ENCODE measurements at regions not wholly inside any gene's neighbourhood (a gene's known extent, or its start where the extent isn't known, plus 50 kb on each side); places are given as distances from the start of the nearest gene placed in this dataset.

DNA sequence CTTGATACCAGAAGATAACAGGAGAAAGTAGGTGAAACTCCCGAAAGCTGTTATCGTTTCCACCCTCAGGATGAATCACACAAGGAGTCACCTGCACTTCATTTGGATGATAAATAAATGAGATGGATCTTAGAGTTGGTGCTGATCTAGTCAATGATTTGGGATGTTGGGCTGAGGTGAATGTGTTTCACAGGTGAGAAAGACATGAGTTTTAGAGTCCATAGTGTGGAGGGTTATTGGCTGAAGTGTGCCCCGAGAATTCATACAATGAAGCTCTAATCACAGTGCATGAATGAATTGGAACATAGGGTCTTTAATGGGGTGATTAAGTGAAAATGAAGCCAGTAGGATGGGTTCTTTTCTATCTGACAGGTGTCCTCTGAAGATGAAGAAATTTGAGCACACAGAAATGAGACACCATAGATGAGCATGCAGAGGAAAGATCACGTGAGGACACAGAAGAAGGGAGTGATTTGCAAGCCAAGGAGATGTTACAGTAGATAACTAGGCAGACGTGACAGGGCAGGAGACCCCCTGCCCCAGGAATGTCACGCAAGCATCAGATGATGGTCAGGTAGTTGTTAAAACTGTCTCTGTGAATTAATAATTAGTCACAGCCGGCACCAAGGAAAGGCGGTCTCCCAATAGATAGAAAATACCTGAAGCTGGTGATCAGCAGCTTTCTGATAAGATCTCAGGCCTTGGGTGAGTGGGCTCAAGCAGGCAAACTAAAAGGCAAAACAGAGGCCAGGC lies 60.3 kb upstream of the IGLL5 start:
- Mint-ChIP-seq H3K9me3 (peaks cover 10% of the 10 kb centered on the region), H3K4me1 (ENCODE audit: low read depth) (peaks cover 33% of the 10 kb centered on the region), H3K27ac (no peak overlapping the region), H3K27me3 (no peaks in the 10 kb centered on the region), H3K4me3 (no peak overlapping the region), H3K36me3 (peaks cover 2% of the 10 kb centered on the region)
- POLR2A ChIA-PET = no interaction called here
- DNase-seq = no peak
- CTCF ChIA-PET = interaction anchor here (1.0 kb wide), 1 partner anchor 26 kb away, joined by 3 read pairs; no protein-coding TSS in a partner anchor
- intact Hi-C loops (cut with micrococcal nuclease) = no loop called here

DNA sequence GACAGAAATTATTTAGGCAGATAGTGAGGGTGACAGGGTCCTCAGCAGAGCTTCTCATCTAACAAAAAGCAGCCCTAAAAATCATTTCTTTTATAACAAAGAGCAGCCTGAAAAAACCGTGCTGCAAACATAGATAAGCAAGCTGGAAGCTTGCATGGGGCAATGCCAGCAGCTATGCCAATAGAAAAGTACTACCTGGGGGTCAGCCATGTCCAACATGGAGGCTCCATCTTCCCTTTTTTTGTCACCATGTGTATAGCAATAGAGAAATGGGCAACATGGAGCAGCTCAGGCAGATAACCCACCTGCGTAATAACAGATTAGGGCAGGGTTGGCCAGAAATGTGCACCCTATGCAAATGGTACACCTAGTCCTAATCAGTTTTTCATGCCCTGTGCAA lies 57.4 kb upstream of the IGLL5 start:
- Mint-ChIP-seq H3K27ac (no peak overlapping the region), H3K36me3 (peaks cover 2% of the 10 kb centered on the region), H3K27me3 (no peaks in the 10 kb centered on the region), H3K4me3 (no peak overlapping the region), H3K4me1 (ENCODE audit: low read depth) (peaks cover 9% of the 10 kb centered on the region), H3K9me3 (peaks cover 10% of the 10 kb centered on the region)
- no peak for DNase-seq
- CTCF ChIA-PET = interaction anchor here (0.7 to 4.1 kb wide), 8 partner anchors 8 to 112 kb away, joined by 3 to 21 read pairs (median 4); no protein-coding TSS in a partner anchor
- POLR2A ChIA-PET = no interaction called here
- intact Hi-C loops (cut with micrococcal nuclease) = no loop called here

GRCh38 chr22:22830957-22831688 lies 56.5 kb upstream of the IGLL5 start:
- Mint-ChIP-seq H3K36me3 (peaks cover 2% of the 10 kb centered on the region), H3K4me3 (no peak overlapping the region), H3K9me3 (peaks cover 10% of the 10 kb centered on the region), H3K27ac (no peak overlapping the region), H3K4me1 (ENCODE audit: low read depth) (peaks cover 6% of the 10 kb centered on the region), H3K27me3 (no peaks in the 10 kb centered on the region)
- POLR2A ChIA-PET = no interaction called here
- intact Hi-C loops (cut with micrococcal nuclease) = no loop called here
- CTCF ChIA-PET = interaction anchor here (1.0 to 4.1 kb wide), 5 partner anchors 17 to 61 kb away, joined by 3 to 21 read pairs (median 5); no protein-coding TSS in a partner anchor
- DNase-seq = no peak

- peaks cover 12% of the 10 kb centered on the region for H3K4me1 Mint-ChIP-seq (ENCODE audit: low read depth)
- CTCF ChIA-PET = interaction anchor here (2.0 to 4.1 kb wide), 2 partner anchors 16 to 51 kb away, joined by 5 to 16 read pairs; no protein-coding TSS in a partner anchor
- no peak overlapping the region for H3K4me3 Mint-ChIP-seq
- POLR2A ChIA-PET = no interaction called here
- intact Hi-C loops (cut with micrococcal nuclease) = no loop called here
- no peak for DNase-seq
- peak overlapping the region; percentile 26 for H3K27ac Mint-ChIP-seq
- H3K9me3 Mint-ChIP-seq = peaks cover 10% of the 10 kb centered on the region
- no peaks in the 10 kb centered on the region for H3K27me3 Mint-ChIP-seq
- H3K36me3 Mint-ChIP-seq = peaks cover 2% of the 10 kb centered on the region
Observed at GRCh38 chr22:22833059-22833458, 54.6 kb upstream of the IGLL5 start.

DNA sequence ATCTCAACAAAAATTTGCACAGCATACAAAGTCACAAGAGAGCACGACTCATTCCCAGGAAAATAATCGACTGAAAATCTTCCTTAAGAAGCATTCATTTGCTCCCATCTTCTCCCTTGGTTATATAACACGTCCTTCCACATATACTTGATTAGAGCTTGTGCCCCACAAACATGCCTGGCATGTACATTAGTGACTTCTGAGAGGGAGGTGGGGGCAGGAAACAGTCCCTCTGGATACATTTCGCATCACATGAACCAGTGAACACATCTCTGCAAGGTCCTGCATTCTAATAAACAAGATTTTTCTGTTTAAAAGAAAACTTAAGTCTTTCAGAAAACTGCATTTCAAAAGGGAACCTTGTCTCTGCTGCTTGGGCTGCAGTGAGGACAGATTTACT lies 54.1 kb upstream of the IGLL5 start:
- H3K27ac Mint-ChIP-seq = no peak overlapping the region
- no peak overlapping the region for H3K4me3 Mint-ChIP-seq
- H3K4me1 Mint-ChIP-seq (ENCODE audit: low read depth) = peaks cover 16% of the 10 kb centered on the region
- no peak for DNase-seq
- ChIA-PET CTCF (interaction anchor here (2.0 kb wide), 1 partner anchor 15 kb away, joined by 5 read pairs; no protein-coding TSS in a partner anchor), POLR2A (no interaction called here)
- intact Hi-C loops (cut with micrococcal nuclease) = no loop called here
- peaks cover 10% of the 10 kb centered on the region for H3K9me3 Mint-ChIP-seq
- no peaks in the 10 kb centered on the region for H3K27me3 Mint-ChIP-seq
- H3K36me3 Mint-ChIP-seq = peaks cover 2% of the 10 kb centered on the region

DNA sequence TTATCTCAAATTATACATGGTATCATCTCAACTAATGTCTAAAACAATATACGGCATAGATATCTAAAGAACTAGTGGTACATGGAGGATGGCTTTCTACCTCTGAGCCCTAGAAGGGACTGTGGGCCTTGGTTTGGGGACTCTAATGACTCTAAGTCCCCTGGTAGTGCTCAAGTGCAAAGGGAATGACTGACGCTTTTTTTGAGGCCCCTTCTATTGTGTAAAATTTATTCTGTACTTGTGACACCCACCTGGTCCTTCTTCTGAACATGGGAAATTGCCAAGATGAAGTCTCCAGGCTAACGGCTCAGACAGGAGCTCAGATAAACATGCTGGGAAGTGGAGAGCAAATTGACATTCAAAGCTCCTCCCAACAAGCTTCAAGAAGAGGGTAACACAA lies 53.4 kb upstream of the IGLL5 start:
- H3K36me3 Mint-ChIP-seq = peaks cover 2% of the 10 kb centered on the region
- intact Hi-C loops (cut with micrococcal nuclease) = no loop called here
- no peak overlapping the region for H3K4me3 Mint-ChIP-seq
- peaks cover 10% of the 10 kb centered on the region for H3K9me3 Mint-ChIP-seq
- peaks cover 16% of the 10 kb centered on the region for H3K4me1 Mint-ChIP-seq (ENCODE audit: low read depth)
- H3K27ac Mint-ChIP-seq = no peak overlapping the region
- DNase-seq = no peak
- CTCF ChIA-PET = interaction anchor here (0.6 to 1.5 kb wide), 5 partner anchors 11 to 65 kb away, joined by 3 to 7 read pairs (median 4); no protein-coding TSS in a partner anchor
- POLR2A ChIA-PET = no interaction called here
- H3K27me3 Mint-ChIP-seq = no peaks in the 10 kb centered on the region

GRCh38 chr22:22834783-22835182 lies 52.8 kb upstream of the IGLL5 start:
- DNase-seq = no peak
- H3K36me3 Mint-ChIP-seq = peaks cover 2% of the 10 kb centered on the region
- no peaks in the 10 kb centered on the region for H3K27me3 Mint-ChIP-seq
- H3K27ac Mint-ChIP-seq = no peak overlapping the region
- ChIA-PET CTCF (interaction anchor here (0.6 to 1.5 kb wide), 5 partner anchors 10 to 65 kb away, joined by 3 to 7 read pairs (median 4); no protein-coding TSS in a partner anchor), POLR2A (no interaction called here)
- peaks cover 16% of the 10 kb centered on the region for H3K4me1 Mint-ChIP-seq (ENCODE audit: low read depth)
- H3K4me3 Mint-ChIP-seq = no peak overlapping the region
- peaks cover 10% of the 10 kb centered on the region for H3K9me3 Mint-ChIP-seq
- intact Hi-C loops (cut with micrococcal nuclease) = no loop called here

DNA sequence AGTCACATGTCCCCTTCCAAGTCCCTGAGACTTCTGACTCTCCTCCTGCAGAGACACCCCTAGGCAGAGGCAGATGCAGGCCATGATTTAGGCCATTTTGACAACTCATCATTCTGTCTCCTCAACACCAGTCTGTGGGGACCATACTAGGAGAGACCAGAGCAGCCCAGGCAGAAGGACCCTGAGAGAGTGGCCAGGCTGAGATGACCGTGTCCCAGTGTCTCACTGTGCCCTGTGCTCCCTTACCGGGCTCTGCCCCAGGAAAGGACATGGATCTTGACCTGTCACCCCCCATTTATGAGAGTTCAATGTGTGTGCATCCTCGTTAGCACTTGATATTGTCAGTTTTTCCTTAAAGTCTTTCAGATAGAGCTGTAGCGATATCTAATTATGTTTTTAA lies 52.4 kb upstream of the IGLL5 start:
- no peaks in the 10 kb centered on the region for H3K27me3 Mint-ChIP-seq
- CTCF ChIA-PET = interaction anchor here (1.3 to 1.5 kb wide), 3 partner anchors 13 to 25 kb away, joined by 4 to 7 read pairs (median 6); no protein-coding TSS in a partner anchor

GRCh38 chr22:22835771-22836291 lies 51.8 kb upstream of the IGLL5 start:
- Mint-ChIP-seq H3K36me3 (peaks cover 2% of the 10 kb centered on the region), H3K9me3 (peaks cover 6% of the 10 kb centered on the region), H3K27ac (no peak overlapping the region), H3K27me3 (no peaks in the 10 kb centered on the region), H3K4me3 (no peak overlapping the region), H3K4me1 (ENCODE audit: low read depth) (peaks cover 16% of the 10 kb centered on the region)
- intact Hi-C loops (cut with micrococcal nuclease) = no loop called here
- no peak for DNase-seq
- POLR2A ChIA-PET = no interaction called here
- CTCF ChIA-PET = interaction anchor here (0.9 to 3.8 kb wide), 4 partner anchors 12 to 82 kb away, joined by 3 to 21 read pairs (median 5); no protein-coding TSS in a partner anchor

More for the DNA sequence above, 52.4 kb upstream of the IGLL5 start:
- no peak for DNase-seq
- Mint-ChIP-seq H3K36me3 (peaks cover 2% of the 10 kb centered on the region), H3K4me3 (no peak overlapping the region), H3K4me1 (ENCODE audit: low read depth) (peaks cover 16% of the 10 kb centered on the region), H3K9me3 (peaks cover 10% of the 10 kb centered on the region), H3K27ac (no peak overlapping the region)
- POLR2A ChIA-PET = no interaction called here
- intact Hi-C loops (cut with micrococcal nuclease) = no loop called here

- Mint-ChIP-seq H3K4me3 (no peak overlapping the region), H3K4me1 (ENCODE audit: low read depth) (peaks cover 16% of the 10 kb centered on the region), H3K27me3 (no peaks in the 10 kb centered on the region), H3K36me3 (no peaks in the 10 kb centered on the region), H3K9me3 (no peaks in the 10 kb centered on the region), H3K27ac (no peak overlapping the region)
- intact Hi-C loops (cut with micrococcal nuclease) = no loop called here
- ChIA-PET POLR2A (no interaction called here), CTCF (interaction anchor here (0.9 to 3.8 kb wide), 4 partner anchors 12 to 83 kb away, joined by 3 to 21 read pairs (median 5); no protein-coding TSS in a partner anchor)
- no peak for DNase-seq
Observed at GRCh38 chr22:22836635-22837034, 51.0 kb upstream of the IGLL5 start.
